Neural cell (in vitro differentiated cells): ENCODE measurements at regions not wholly inside any gene's neighbourhood (a gene's known extent, or its start where the extent isn't known, plus 50 kb on each side); places are given as distances from the start of the nearest gene placed in this dataset.

Experiments
- H2AFZ ChIP-seq: fragments of 200-600, 300-800 bp; sonication (generic), shearing (Covaris generic); 2 replicates; pipeline ENCODE4 v1.6.0; 2014; ENCODE audit warnings: low read depth, mild to moderate bottlenecking, antibody characterized with exemption, low read length, moderate library complexity
- H3F3A ChIP-seq: fragments of 200-600 bp; shearing (Covaris generic); 2 replicates; pipeline ENCODE4 v1.6.1; 2016; ENCODE audit warnings: mild to moderate bottlenecking, moderate library complexity, mixed read lengths, antibody characterized with exemption, low read length; ENCODE audit not compliant: insufficient read depth, poor library complexity, severe bottlenecking
- H3K27ac ChIP-seq: fragments of 200-600, 300-800 bp; sonication (generic), shearing (Covaris generic); 2 replicates; pipeline ENCODE4 v1.5.1; 2014; ENCODE audit warnings: mild to moderate bottlenecking, low read length, moderate library complexity
- H3K27me3 ChIP-seq: fragments of 300-800, 200-600 bp; sonication (generic), shearing (Covaris generic); 2 replicates; pipeline ENCODE4 v1.6.0; 2014; ENCODE audit warnings: mild to moderate bottlenecking, low read depth, low read length, moderate library complexity; ENCODE audit not compliant: insufficient read depth
- H3K36me3 ChIP-seq: fragments of 300-800, 200-600 bp; sonication (generic), shearing (Covaris generic); 2 replicates; pipeline ENCODE4 v1.5.1; 2014; ENCODE audit warnings: mild to moderate bottlenecking, antibody characterized with exemption, low read length, moderate library complexity; ENCODE audit not compliant: insufficient read depth
- H3K4me2 ChIP-seq: fragments of 300-800, 200-600 bp; sonication (generic), shearing (Covaris generic); 2 replicates; pipeline ENCODE4 v1.6.0; 2014; ENCODE audit warnings: mild to moderate bottlenecking, low read length
- H3K4me3 ChIP-seq: fragments of 300-800, 200-600 bp; sonication (generic), shearing (Covaris generic); 2 replicates; pipeline ENCODE4 v1.5.1; 2014; ENCODE audit warnings: mild to moderate bottlenecking, low read length, moderate library complexity
- H3K79me2 ChIP-seq: fragments of 200-600 bp; shearing (Covaris generic); replicated peaks from 2 replicates; pipeline ENCODE4 v1.6.0; 2014; ENCODE audit warnings: mild to moderate bottlenecking, low read length, moderate library complexity; ENCODE audit not compliant: insufficient read depth
- H3K9ac ChIP-seq: fragments of 300-800, 200-600 bp; sonication (generic), shearing (Covaris generic); 2 replicates; pipeline ENCODE4 v1.6.1; 2016; ENCODE audit warnings: mild to moderate bottlenecking, low read length, mixed read lengths
- H3K9me2 ChIP-seq: fragments of 200-600 bp; shearing (Covaris generic); 2 replicates; pipeline ENCODE4 v1.6.1; 2016; ENCODE audit warnings: mild to moderate bottlenecking, low read length, mixed read lengths; ENCODE audit not compliant: insufficient read depth
- H3K9me3 ChIP-seq: fragments of 200-600, 300-800 bp; sonication (generic), shearing (Covaris generic); 2 replicates; pipeline ENCODE4 v1.6.1; 2016; ENCODE audit warnings: mild to moderate bottlenecking, mixed run types, low read length, moderate library complexity, mixed read lengths
- H4K20me1 ChIP-seq: fragments of 200-600 bp; shearing (Covaris generic); 2 replicates; pipeline ENCODE4 v1.6.1; 2016; ENCODE audit warnings: mild to moderate bottlenecking, mixed run types; ENCODE audit not compliant: insufficient read depth
- CTCF ChIP-seq: fragments of 450-650 bp; IDR thresholded peaks from 2 replicates; pipeline ENCODE4 v1.5.1; 2014; ENCODE audit warnings: antibody characterized with exemption, mild to moderate bottlenecking, moderate library complexity; ENCODE audit not compliant: poor library complexity, severe bottlenecking
- EP300 ChIP-seq: fragments of 450-650 bp; conservative IDR thresholded peaks from 2 replicates; pipeline ENCODE4 v1.6.1; 2014; ENCODE audit warnings: antibody characterized with exemption, mild to moderate bottlenecking, moderate library complexity; ENCODE audit not compliant: poor library complexity, severe bottlenecking
- EZH2 ChIP-seq: fragments of 200-600, 300-800 bp; shearing (Covaris generic), sonication (generic); IDR thresholded peaks from 2 replicates; pipeline ENCODE4 v1.6.1; 2014; ENCODE audit warnings: antibody characterized with exemption, low read length, borderline replicate concordance, mild to moderate bottlenecking; ENCODE audit not compliant: insufficient read depth, poor library complexity, severe bottlenecking
- MXI1 ChIP-seq: fragments of 450-650 bp; conservative IDR thresholded peaks from 2 replicates; pipeline ENCODE4 v1.6.1; 2014; ENCODE audit warnings: antibody characterized with exemption, mild to moderate bottlenecking; ENCODE audit not compliant: poor library complexity, severe bottlenecking
- POLR2AphosphoS5 ChIP-seq: IDR thresholded peaks from 2 replicates; pipeline ENCODE4 v1.6.1; 2012
- RAD21 ChIP-seq: fragments of 450-650 bp; conservative IDR thresholded peaks from 2 replicates; pipeline ENCODE4 v1.6.1; 2014; ENCODE audit warnings: antibody characterized with exemption, mild to moderate bottlenecking, moderate library complexity
- REST ChIP-seq: IDR thresholded peaks from 2 replicates; pipeline ENCODE4 v1.6.1; 2012; ENCODE audit warnings: borderline replicate concordance
- SMC3 ChIP-seq: fragments of 450-650 bp; conservative IDR thresholded peaks from 2 replicates; pipeline ENCODE4 v1.6.1; 2014; ENCODE audit warnings: antibody characterized with exemption, mild to moderate bottlenecking, moderate library complexity; ENCODE audit not compliant: poor library complexity
- TAF1 ChIP-seq: IDR thresholded peaks from 2 replicates; pipeline ENCODE4 v1.6.1; 2012; ENCODE audit warnings: low read depth

- Histone ChIP-seq H3K9ac (no peak overlapping the region), H3K9me2 (no peaks in the 10 kb centered on the region), H4K20me1 (no peaks in the 10 kb centered on the region), H3K4me2 (no peak overlapping the region), H3K4me3 (no peak overlapping the region), H3K27me3 (no peaks in the 10 kb centered on the region), H3K79me2 (no peaks in the 10 kb centered on the region), H3F3A (no peaks in the 10 kb centered on the region), H3K27ac (no peak overlapping the region), H2AFZ (no peak overlapping the region), H3K9me3 (no peaks in the 10 kb centered on the region), H3K36me3 (no peaks in the 10 kb centered on the region)
- TF ChIP-seq REST (no peak), TAF1 (no peak), EP300 (no peak), EZH2 (no peak), MXI1 (no peak), SMC3 (no peak), RAD21 (no peak), POLR2AphosphoS5 (no peak), CTCF (no peak)
Observed at GRCh38 chr2:57370882-57371585, 675.6 kb upstream of the VRK2 start.

GRCh38 chr2:57372237-57372984, 674.2 kb upstream of the VRK2 start:
- Histone ChIP-seq H3K9me3 (no peaks in the 10 kb centered on the region), H3K27ac (no peak overlapping the region), H4K20me1 (no peaks in the 10 kb centered on the region), H3F3A (no peaks in the 10 kb centered on the region), H3K4me2 (no peak overlapping the region), H3K79me2 (no peaks in the 10 kb centered on the region), H3K4me3 (no peak overlapping the region), H3K9ac (no peak overlapping the region), H3K27me3 (no peaks in the 10 kb centered on the region), H2AFZ (no peak overlapping the region), H3K36me3 (no peaks in the 10 kb centered on the region), H3K9me2 (no peaks in the 10 kb centered on the region)
- TF ChIP-seq EZH2, result no peak
- no peak for TF ChIP-seq SMC3
- TF ChIP-seq TAF1, result no peak
- no peak for TF ChIP-seq REST
- no peak for TF ChIP-seq CTCF
- TF ChIP-seq MXI1, result no peak
- TF ChIP-seq EP300, result no peak
- TF ChIP-seq POLR2AphosphoS5, result no peak
- TF ChIP-seq RAD21, result no peak
